Endothelial cell of umbilical vein (primary cell): ENCODE measurements at regions not wholly inside any gene's neighbourhood (a gene's known extent, or its start where the extent isn't known, plus 50 kb on each side); places are given as distances from the start of the nearest gene placed in this dataset.

Source experiments
- BruUV-seq: library from RNA; stranded (reverse); fragments of 400-500 nt; replicated peaks from 2 replicates; lab custom pipeline; 2021; lab: Mats Ljungman, UMichigan
- CTCF ChIA-PET: fragments of 300-600, 350-600 bp; sonication (Branson Sonifier 250); formaldehyde crosslinking; loops from one replicate; lab custom pipeline; 2021; ENCODE audit warnings: antibody characterized with exemption, inconsistent platforms; lab: Charles Lee
- POLR2A ChIA-PET: fragments of 300-600, 350-600 bp; sonication (Branson Sonifier 250); formaldehyde crosslinking; loops from one replicate; lab custom pipeline; 2021; ENCODE audit warnings: antibody characterized with exemption, inconsistent platforms; lab: Charles Lee
- DNase-seq: peaks from one replicate; pipeline ENCODE4 v3.0.0-alpha.2; 2011; ENCODE audit warnings: low read depth, low spot score
- FAIRE-seq: peaks from 2 replicates; lab custom pipeline; 2011; peaks lifted over from hg19 to GRCh38; lab: Jason Lieb, UNC
- H2AFZ ChIP-seq: 2 replicates; pipeline ENCODE4 v1.6.0; 2012; ENCODE audit warnings: low read depth, low read length, control low read depth, inconsistent platforms
- H3K27ac ChIP-seq: 2 replicates; pipeline ENCODE4 v1.5.1; 2011; ENCODE audit warnings: low read depth, mild to moderate bottlenecking, control low read depth, low read length, moderate library complexity; ENCODE audit not compliant: insufficient read depth
- H3K27me3 ChIP-seq, 2 experiments: 2 replicates each; pipeline versions ENCODE4 v1.6.0 to v1.6.1; 2011; ENCODE audit warnings: low read length in 2 of 2, mixed read lengths in 1 of 2; ENCODE audit not compliant: control insufficient read depth in 2 of 2, insufficient read depth in 2 of 2
- H3K36me3 ChIP-seq, 2 experiments: 2 replicates in 1 of 2; 3 replicates in 1 of 2; pipeline ENCODE4 v1.5.1; 2011; ENCODE audit warnings: low read length in 2 of 2, mild to moderate bottlenecking in 1 of 2, moderate library complexity in 1 of 2; ENCODE audit not compliant: control insufficient read depth in 2 of 2, insufficient read depth in 2 of 2; ENCODE audit errors: extremely low read depth in 1 of 2
- H3K4me1 ChIP-seq: 3 replicates; pipeline ENCODE4 v1.5.1; 2011; ENCODE audit warnings: mild to moderate bottlenecking, low read length; ENCODE audit not compliant: control insufficient read depth, insufficient read depth; ENCODE audit errors: extremely low read depth
- H3K4me2 ChIP-seq: 2 replicates; pipeline ENCODE4 v1.6.1; 2011; ENCODE audit warnings: low read length, control low read depth, mixed read lengths; ENCODE audit not compliant: insufficient read depth
- H3K4me3 ChIP-seq, 3 experiments: fragments of 200-600 bp in 1 of 3; sonication (generic), shearing (Covaris generic) in 1 of 3; replicated peaks in 1 of 3; 2 replicates each; pipeline ENCODE4 v1.5.1; 2011 to 2016; ENCODE audit warnings: control low read depth in 3 of 3, low read length in 3 of 3, mild to moderate bottlenecking in 2 of 3, inconsistent platforms in 1 of 3, low read depth in 1 of 3, moderate library complexity in 1 of 3; ENCODE audit not compliant: insufficient read depth in 1 of 3
- H3K79me2 ChIP-seq: 2 replicates; pipeline ENCODE4 v1.6.0; 2012; ENCODE audit warnings: low read length, inconsistent platforms; ENCODE audit not compliant: control insufficient read depth, insufficient read depth
- H3K9ac ChIP-seq: replicated peaks from 2 replicates; pipeline ENCODE3; 2011; ENCODE audit warnings: low read length, control low read depth; ENCODE audit not compliant: insufficient read depth; ENCODE audit errors: extremely low read depth
- H3K9me1 ChIP-seq: replicated peaks from 3 replicates; pipeline ENCODE4 v1.6.0; 2011; ENCODE audit warnings: mild to moderate bottlenecking, low read length; ENCODE audit not compliant: control insufficient read depth, insufficient read depth; ENCODE audit errors: extremely low read depth
- H3K9me3 ChIP-seq: replicated peaks from 2 replicates; pipeline ENCODE4 v1.5.1; 2012; ENCODE audit warnings: low read length, inconsistent platforms; ENCODE audit not compliant: control insufficient read depth, insufficient read depth
- H4K20me1 ChIP-seq: replicated peaks from 2 replicates; pipeline ENCODE3; 2011; ENCODE audit warnings: mild to moderate bottlenecking, low read length; ENCODE audit not compliant: control insufficient read depth, insufficient read depth; ENCODE audit errors: extremely low read depth
- EZH2 ChIP-seq: IDR thresholded peaks from 2 replicates; pipeline ENCODE4 v1.6.1; 2012; ENCODE audit warnings: borderline replicate concordance, low read depth, mild to moderate bottlenecking, moderate library complexity, low read length, inconsistent platforms; ENCODE audit not compliant: severe bottlenecking
- FOS ChIP-seq: IDR thresholded peaks from 2 replicates; pipeline ENCODE4 v1.6.1; 2011; ENCODE audit warnings: mild to moderate bottlenecking, low read length, moderate library complexity, borderline replicate concordance; ENCODE audit not compliant: insufficient read depth
- GATA2 ChIP-seq: IDR thresholded peaks from 2 replicates; pipeline ENCODE4 v1.7.0; 2011; ENCODE audit warnings: low read depth, mild to moderate bottlenecking, moderate library complexity, mixed read lengths, low read length; ENCODE audit not compliant: insufficient read length, insufficient read depth
- JUN ChIP-seq: IDR thresholded peaks from 2 replicates; pipeline ENCODE4 v1.6.1; 2011; ENCODE audit warnings: borderline replicate concordance, low read depth; ENCODE audit not compliant: insufficient read length, insufficient read depth
- MAX ChIP-seq: IDR thresholded peaks from 2 replicates; pipeline ENCODE4 v1.6.1; 2011; ENCODE audit not compliant: insufficient read depth, insufficient read length
- MYC ChIP-seq: IDR thresholded peaks from one replicate; pipeline ENCODE4 v1.6.1; 2011; ENCODE audit warnings: mild to moderate bottlenecking, low read depth, low read length
- POLR2A ChIP-seq: IDR thresholded peaks from 2 replicates; pipeline ENCODE4 v1.6.1; 2012; ENCODE audit warnings: low read depth, mild to moderate bottlenecking, control low read depth, low read length
- POLR2AphosphoS5 ChIP-seq: IDR thresholded peaks from 2 replicates; pipeline ENCODE4 v1.6.1; 2012; ENCODE audit warnings: low read depth, mild to moderate bottlenecking, control low read depth, low read length, moderate library complexity; ENCODE audit not compliant: insufficient read depth
- dilution Hi-C: fragments of 300-500 bp; cut with MboI; formaldehyde crosslinking; loops from one replicate; pipeline ENCODE4 v1.15.0; 2019; ENCODE audit warnings: low sequenced_read_pairs; ENCODE audit not compliant: extremely low pct_ligation_motif_present
- intact Hi-C: fragments of 100-400 bp; cut with micrococcal nuclease; formaldehyde crosslinking; loops from one replicate; pipeline ENCODE4 v1.10.0; 2022
- TF ChIP-seq, protein P1 (sequence below), 2 donors: IDR thresholded peaks; 1 replicate in 1 of 2; 2 replicates in 1 of 2; pipeline ENCODE4 v1.5.1; 2011; ENCODE audit warnings: low read length in 2 of 2, mild to moderate bottlenecking in 2 of 2, moderate library complexity in 2 of 2, control low read depth in 1 of 2, inconsistent platforms in 1 of 2, low read depth in 1 of 2; ENCODE audit not compliant: insufficient read depth in 1 of 2; ENCODE audit errors: extremely low read depth in 1 of 2

DNA sequence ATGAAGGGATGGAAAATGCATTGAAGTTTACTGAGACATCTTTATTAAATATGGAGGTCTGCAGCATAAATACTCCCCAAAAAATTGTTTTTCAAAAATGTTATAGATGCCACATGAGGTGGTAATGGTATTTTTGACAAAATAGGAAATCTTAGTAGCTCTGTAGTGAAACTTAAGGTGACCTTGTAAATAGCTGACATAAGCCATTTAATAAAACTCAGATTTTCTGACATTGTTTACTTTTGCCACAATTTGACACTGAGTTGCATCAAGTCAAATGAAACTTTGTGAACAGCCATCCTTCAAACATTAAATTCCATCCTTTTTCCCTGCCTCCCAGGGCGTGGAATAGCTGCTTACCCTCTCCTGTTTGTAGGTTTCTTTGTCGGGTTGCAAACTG, 953.1 kb downstream of the PCDH17 start:
- Histone ChIP-seq H3K27me3 (no peaks in the 10 kb centered on the region), H2AFZ (no peak overlapping the region), H3K4me3 (no peak overlapping the region), H3K4me2 (no peak overlapping the region), H3K27ac (no peak overlapping the region), H3K4me1 (no peaks in the 10 kb centered on the region), H3K36me3 (no peaks in the 10 kb centered on the region), H4K20me1 (no peaks in the 10 kb centered on the region), H3K79me2 (no peaks in the 10 kb centered on the region), H3K9me1 (no peaks in the 10 kb centered on the region), H3K9me3 (no peaks in the 10 kb centered on the region), H3K9ac (no peak overlapping the region)
- ChIA-PET POLR2A (no interaction called here), CTCF (interaction anchor here (1.2 kb wide), 1 partner anchor 15 kb away, joined by 3 read pairs; no protein-coding TSS in a partner anchor)
- intact Hi-C loops (no loop called here), dilution Hi-C loops (no loop called here)
- BruUV-seq: no TSS peak
- no peak for TF ChIP-seq FOS
- DNase-seq: no peak
- FAIRE-seq: no peak

DNA sequence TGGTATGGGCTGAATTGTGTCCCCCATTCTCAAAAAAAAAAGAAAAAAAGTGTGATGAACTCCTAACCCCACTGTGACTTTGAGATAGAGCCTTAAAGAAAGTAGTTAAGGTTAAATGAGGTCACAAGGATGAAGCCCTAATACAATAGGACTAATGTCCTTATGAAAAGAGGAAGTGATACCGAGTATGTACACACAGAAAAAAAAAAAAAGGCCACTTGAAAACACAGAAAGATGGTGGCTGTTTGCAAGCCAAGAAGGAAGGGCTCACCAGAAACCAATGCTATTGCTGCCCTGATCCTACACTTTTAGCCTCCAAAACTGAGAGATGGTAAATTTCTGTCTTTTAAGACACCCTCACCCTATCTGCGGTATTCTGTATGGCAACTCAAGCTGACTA, 955.6 kb downstream of the PCDH17 start:
- FAIRE-seq: no peak
- Histone ChIP-seq H3K9ac (no peak overlapping the region), H2AFZ (no peak overlapping the region), H3K27ac (no peak overlapping the region), H3K36me3 (no peaks in the 10 kb centered on the region), H3K9me1 (no peaks in the 10 kb centered on the region), H3K4me3 (no peak overlapping the region), H3K79me2 (no peaks in the 10 kb centered on the region), H3K4me2 (no peak overlapping the region), H3K27me3 (no peaks in the 10 kb centered on the region), H3K9me3 (no peaks in the 10 kb centered on the region), H3K4me1 (no peaks in the 10 kb centered on the region), H4K20me1 (no peaks in the 10 kb centered on the region)
- dilution Hi-C loops: no loop called here
- intact Hi-C loops: no loop called here
- DNase-seq: no peak
- BruUV-seq: no TSS peak
- ChIA-PET CTCF (no interaction called here), POLR2A (no interaction called here)
- TF ChIP-seq EZH2: no peak
- TF ChIP-seq POLR2AphosphoS5: no peak
- no peak for TF ChIP-seq FOS
- TF ChIP-seq MYC: no peak
- TF ChIP-seq, protein P1, sequence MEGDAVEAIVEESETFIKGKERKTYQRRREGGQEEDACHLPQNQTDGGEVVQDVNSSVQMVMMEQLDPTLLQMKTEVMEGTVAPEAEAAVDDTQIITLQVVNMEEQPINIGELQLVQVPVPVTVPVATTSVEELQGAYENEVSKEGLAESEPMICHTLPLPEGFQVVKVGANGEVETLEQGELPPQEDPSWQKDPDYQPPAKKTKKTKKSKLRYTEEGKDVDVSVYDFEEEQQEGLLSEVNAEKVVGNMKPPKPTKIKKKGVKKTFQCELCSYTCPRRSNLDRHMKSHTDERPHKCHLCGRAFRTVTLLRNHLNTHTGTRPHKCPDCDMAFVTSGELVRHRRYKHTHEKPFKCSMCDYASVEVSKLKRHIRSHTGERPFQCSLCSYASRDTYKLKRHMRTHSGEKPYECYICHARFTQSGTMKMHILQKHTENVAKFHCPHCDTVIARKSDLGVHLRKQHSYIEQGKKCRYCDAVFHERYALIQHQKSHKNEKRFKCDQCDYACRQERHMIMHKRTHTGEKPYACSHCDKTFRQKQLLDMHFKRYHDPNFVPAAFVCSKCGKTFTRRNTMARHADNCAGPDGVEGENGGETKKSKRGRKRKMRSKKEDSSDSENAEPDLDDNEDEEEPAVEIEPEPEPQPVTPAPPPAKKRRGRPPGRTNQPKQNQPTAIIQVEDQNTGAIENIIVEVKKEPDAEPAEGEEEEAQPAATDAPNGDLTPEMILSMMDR (IDR thresholded peaks at IDR 0.05; ENCODE audit: extremely low read depth in 1 of 2, insufficient read depth in 1 of 2, low read depth in 1 of 2, low read length in 2 of 2): no peak
- TF ChIP-seq JUN: no peak
- TF ChIP-seq GATA2: no peak
- TF ChIP-seq MAX: no peak
- TF ChIP-seq POLR2A: no peak
